Activated CD4-positive, alpha-beta T cell treated with anti-CD3 and anti-CD28 coated beads, Interleukin-2, amount 50 U/mL, for 24 hours (primary cell): ENCODE measurements at regions not wholly inside any gene's neighbourhood (a gene's known extent, or its start where the extent isn't known, plus 50 kb on each side); places are given as distances from the start of the nearest gene placed in this dataset.
"Not testable (repeated sequence)": the region's sequence is repeated elsewhere in the genome, so short reads cannot be mapped to it uniquely, and the experiment has no call there.

Source experiments
- DNase-seq, 2 donors: peaks; one replicate each; pipeline ENCODE4 v3.0.0-alpha.2; 2020; ENCODE audit warnings: low read depth in 1 of 2, low spot score in 1 of 2

- DNase-seq = no peak
Observed at GRCh38 chr15:37397266-37398022, 297.1 kb upstream of the MEIS2 start.

- no peak for DNase-seq
Observed at GRCh38 chr15:37416103-37416502, 315.8 kb upstream of the MEIS2 start.

- no peak for DNase-seq
Observed at GRCh38 chr15:37425541-37425940, 325.2 kb upstream of the MEIS2 start.

GRCh38 chr15:37427393-37427792 lies 327.0 kb upstream of the MEIS2 start:
- DNase-seq = not testable (repeated sequence)

DNA sequence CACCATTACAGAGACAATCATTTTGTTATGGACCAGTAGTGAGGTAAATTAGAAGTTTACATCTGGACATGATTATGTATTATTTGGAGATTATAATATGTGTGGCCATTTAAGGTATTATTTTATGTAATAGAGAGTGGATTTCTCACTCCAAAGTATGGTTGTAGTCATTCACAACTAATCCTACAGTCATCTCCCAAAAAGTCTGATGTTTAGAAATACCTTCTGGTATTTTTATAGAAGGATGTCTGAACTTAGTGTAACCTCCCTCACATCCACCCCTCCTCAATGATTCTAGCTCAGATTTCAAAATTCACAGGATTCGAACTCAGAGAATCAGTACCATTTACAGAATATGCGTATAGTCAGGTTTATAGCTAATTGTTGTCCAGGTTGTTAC lies 346.6 kb upstream of the MEIS2 start:
- no peak for DNase-seq

DNA sequence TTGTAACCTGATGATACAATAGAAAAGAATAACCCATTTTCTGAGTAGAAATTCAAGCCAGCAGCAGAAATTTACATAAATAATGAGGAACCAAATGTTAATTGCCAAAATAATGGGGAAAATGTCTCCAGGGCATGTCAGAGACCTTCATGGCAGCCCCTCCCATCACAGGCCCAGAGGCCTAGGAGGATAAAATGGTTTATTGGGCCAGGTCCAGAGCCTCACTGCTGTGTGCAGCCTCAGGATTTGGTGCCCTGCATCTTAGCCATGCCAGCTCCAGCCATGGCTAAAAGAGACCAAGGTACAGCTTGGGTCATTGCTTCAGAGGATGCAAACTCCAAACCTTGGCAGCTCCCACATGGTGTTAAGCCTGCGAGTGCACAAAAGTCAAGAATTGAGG lies 352.1 kb upstream of the MEIS2 start:
- DNase-seq = no peak

DNA sequence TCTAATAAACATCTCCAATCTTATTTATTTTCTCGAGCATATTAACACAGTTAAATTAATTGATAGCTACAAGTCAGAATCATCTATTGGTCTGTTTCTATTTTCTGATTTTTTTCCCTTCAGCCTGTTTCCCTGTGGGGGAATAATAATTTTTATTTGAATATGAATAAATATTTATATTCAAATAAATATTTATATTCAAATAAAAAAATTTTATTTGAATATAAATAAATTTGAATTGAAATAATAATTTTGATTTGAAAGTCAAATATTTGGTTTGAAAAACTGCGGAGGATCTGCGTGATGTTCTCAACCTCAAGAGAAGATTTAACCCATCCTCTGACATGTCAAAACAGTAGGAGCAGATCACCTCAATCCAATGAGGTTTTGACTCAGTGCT lies 380.1 kb upstream of the MEIS2 start:
- no peak for DNase-seq

- no peak for DNase-seq
Observed at GRCh38 chr15:37481126-37481525, 380.8 kb upstream of the MEIS2 start.

DNA sequence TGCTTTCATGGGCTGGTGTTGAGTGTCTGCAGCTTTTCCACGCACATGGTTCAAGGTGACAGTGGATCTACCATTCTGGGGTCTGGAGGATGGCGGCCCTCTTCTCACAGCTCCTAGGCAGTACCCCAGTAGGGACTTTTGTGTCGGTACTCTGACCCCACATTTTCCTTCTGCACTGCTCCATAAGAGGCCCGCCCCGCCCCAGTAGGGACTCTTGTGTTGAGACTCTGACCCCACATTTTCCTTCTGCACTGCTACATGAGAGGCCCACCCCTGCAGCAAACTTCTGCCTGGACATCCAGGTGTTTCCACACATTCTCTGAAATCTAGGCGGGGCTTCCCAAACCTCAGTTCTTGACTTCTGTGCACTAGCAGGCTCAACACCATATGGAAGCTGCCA lies 383.4 kb upstream of the MEIS2 start:
- no peak for DNase-seq

- DNase-seq = no peak
Observed at GRCh38 chr15:37485056-37485455, 384.7 kb upstream of the MEIS2 start.

GRCh38 chr15:37490707-37491106 lies 390.4 kb upstream of the MEIS2 start:
- DNase-seq = no peak

- DNase-seq = no peak
Observed at GRCh38 chr15:37516621-37517020, 416.3 kb upstream of the MEIS2 start.

- DNase-seq = no peak
Observed at GRCh38 chr15:37517191-37517895, 417.0 kb upstream of the MEIS2 start.

GRCh38 chr15:37518436-37518835 lies 416.0 kb upstream of the TMCO5A start:
- no peak for DNase-seq

DNA sequence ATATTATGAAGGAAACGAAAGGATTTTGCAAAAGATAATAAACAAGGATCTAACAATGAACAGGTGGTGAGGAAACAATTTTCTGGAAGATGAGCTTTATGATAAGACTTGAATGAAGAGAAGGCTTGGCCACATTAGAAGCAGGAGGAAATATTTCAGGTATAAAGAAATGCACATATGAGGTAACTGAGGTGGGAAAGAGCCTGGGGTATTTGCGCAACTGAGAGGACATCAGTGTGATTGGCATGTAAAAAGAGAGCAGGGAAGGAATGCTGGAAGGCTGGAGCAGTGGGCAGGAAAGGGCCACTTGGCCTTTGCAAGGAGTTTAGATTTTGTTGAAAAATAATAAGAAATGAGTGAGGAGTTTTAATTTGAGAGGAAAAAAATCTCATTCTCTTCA lies 414.4 kb upstream of the TMCO5A start:
- no peak for DNase-seq

GRCh38 chr15:37520882-37521281 lies 413.6 kb upstream of the TMCO5A start:
- no peak for DNase-seq

- no peak for DNase-seq
Observed at GRCh38 chr15:37524601-37525000, 409.8 kb upstream of the TMCO5A start.

GRCh38 chr15:37528432-37528831 lies 406.0 kb upstream of the TMCO5A start:
- DNase-seq = no peak

DNA sequence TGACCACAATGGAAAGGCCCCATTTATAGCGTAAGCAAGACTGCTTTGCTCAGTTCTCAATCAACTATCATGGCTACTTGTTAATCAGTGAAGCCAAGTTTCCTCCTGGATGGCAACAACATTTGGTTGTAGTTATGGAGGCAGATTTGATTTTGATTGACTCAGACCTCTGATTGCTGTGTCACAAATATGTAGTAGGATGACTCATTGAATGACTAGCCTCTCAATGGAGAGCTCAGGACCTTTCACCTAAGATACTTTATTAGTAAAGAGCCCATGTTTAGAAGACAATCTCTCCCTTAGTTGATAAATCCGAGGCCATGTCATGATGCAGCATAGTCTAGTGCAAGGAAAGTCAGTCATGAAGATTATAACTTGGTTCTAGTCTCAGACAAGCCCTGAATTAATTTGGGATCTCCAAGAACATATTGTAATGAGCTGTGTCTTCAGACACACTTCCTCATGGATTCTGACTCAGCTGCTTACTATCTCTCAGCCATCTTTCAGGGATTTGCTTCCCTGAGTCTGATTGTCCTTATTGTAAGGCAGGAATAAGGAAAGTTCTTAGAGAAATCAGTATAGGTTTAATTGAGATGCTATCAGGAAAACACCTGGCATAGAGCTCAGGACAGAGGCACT lies 397.4 kb upstream of the TMCO5A start:
- DNase-seq = no peak

GRCh38 chr15:37537802-37538201 lies 396.6 kb upstream of the TMCO5A start:
- no peak for DNase-seq

DNA sequence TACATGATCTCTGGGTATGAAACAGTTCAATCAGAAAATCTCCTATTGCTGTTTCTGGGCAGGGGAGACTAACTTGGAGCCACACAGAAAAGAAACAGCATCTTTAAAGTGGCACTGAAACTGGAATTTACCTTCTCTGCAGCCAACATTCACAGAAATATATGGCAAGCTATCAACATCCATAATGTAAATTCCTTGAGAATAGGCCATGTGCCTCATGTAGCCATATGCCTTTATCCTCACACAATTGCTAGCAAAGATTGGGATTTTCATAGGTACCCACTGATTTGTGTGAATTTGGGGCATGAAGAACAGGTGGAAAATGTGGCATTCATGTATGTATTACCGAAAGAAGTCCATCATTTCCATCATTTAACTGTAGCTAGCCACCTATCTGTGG lies 386.3 kb upstream of the TMCO5A start:
- no peak for DNase-seq

GRCh38 chr15:37550360-37551024 lies 383.9 kb upstream of the TMCO5A start:
- DNase-seq = no peak
